ENCODE measurements at regions not wholly inside any gene's neighbourhood (a gene's known extent, or its start where the extent isn't known, plus 50 kb on each side); places are given as distances from the start of the nearest gene placed in this dataset.

- ATAC-seq (no peak), DNase-seq (no peak)
- peaks cover 19% of the 10 kb centered on the region for H3K4me1 ChIP-seq (ENCODE audit: insufficient read depth, low read length)
- no peak overlapping the region for H3K9ac ChIP-seq (ENCODE audit: low read length)
- intact Hi-C loops (cut with micrococcal nuclease) = no loop called here
- no peak overlapping the region for H3K27ac ChIP-seq (ENCODE audit: low read length)
- H3K9me3 ChIP-seq (ENCODE audit: low read length) = no peaks in the 10 kb centered on the region
- H4K20me1 ChIP-seq (ENCODE audit: low read length) = no peaks in the 10 kb centered on the region
- no peaks in the 10 kb centered on the region for H3K27me3 ChIP-seq (ENCODE audit: low read length)
- no TSS peak for BruUV-seq (replicated peaks)
- H3K79me2 ChIP-seq (ENCODE audit: low read length) = no peaks in the 10 kb centered on the region
- no peaks in the 10 kb centered on the region for H3K36me3 ChIP-seq (ENCODE audit: low read depth, low read length)
- CTCF ChIA-PET = no interaction called here
- no peak overlapping the region for H3K4me2 ChIP-seq (ENCODE audit: low read length)
- peak overlapping the region; percentile 18; the same call in 1 of the 2 replicates for H2AFZ ChIP-seq (ENCODE audit: low read length)
- TF ChIP-seq, protein P1, sequence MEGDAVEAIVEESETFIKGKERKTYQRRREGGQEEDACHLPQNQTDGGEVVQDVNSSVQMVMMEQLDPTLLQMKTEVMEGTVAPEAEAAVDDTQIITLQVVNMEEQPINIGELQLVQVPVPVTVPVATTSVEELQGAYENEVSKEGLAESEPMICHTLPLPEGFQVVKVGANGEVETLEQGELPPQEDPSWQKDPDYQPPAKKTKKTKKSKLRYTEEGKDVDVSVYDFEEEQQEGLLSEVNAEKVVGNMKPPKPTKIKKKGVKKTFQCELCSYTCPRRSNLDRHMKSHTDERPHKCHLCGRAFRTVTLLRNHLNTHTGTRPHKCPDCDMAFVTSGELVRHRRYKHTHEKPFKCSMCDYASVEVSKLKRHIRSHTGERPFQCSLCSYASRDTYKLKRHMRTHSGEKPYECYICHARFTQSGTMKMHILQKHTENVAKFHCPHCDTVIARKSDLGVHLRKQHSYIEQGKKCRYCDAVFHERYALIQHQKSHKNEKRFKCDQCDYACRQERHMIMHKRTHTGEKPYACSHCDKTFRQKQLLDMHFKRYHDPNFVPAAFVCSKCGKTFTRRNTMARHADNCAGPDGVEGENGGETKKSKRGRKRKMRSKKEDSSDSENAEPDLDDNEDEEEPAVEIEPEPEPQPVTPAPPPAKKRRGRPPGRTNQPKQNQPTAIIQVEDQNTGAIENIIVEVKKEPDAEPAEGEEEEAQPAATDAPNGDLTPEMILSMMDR (conservative IDR thresholded peaks at IDR 0.05; ENCODE audit: low read depth, low read length) = no peak
- TF ChIP-seq EZH2 (IDR thresholded peaks at IDR 0.05; ENCODE audit: low read length, unreplicated experiment) (no peak), EZH2phosphoT487 (IDR thresholded peaks at IDR 0.05; ENCODE audit: borderline replicate concordance, low read length) (no peak)
- no peaks in the 10 kb centered on the region for H3F3A ChIP-seq (ENCODE audit: low read length, unreplicated experiment)
- H3K9me2 ChIP-seq (replicated peaks; ENCODE audit: low read length) = no peaks in the 10 kb centered on the region
- no peak overlapping the region for H3K4me3 ChIP-seq (ENCODE audit: low read length)
- POLR2A ChIA-PET (ENCODE audit: unreplicated experiment) = no interaction called here
Measured at GRCh38 chr6:47118611-47119010, 76.5 kb upstream of the ADGRF1 start.

- ChIA-PET CTCF (no interaction called here), POLR2A (ENCODE audit: unreplicated experiment) (no interaction called here)
- Histone ChIP-seq H4K20me1 (ENCODE audit: low read length) (no peaks in the 10 kb centered on the region), H2AFZ (ENCODE audit: low read length) (no peak overlapping the region), H3K79me2 (ENCODE audit: low read length) (no peaks in the 10 kb centered on the region), H3K9ac (ENCODE audit: low read length) (peak overlapping the region; percentile 19; the same call in 1 of the 2 replicates), H3K9me3 (ENCODE audit: low read length) (no peaks in the 10 kb centered on the region), H3K4me1 (ENCODE audit: insufficient read depth, low read length) (peaks cover 21% of the 10 kb centered on the region), H3K27ac (ENCODE audit: low read length) (peak overlapping the region; percentile 80), H3K9me2 (replicated peaks; ENCODE audit: low read length) (no peaks in the 10 kb centered on the region), H3K27me3 (ENCODE audit: low read length) (no peaks in the 10 kb centered on the region), H3K4me3 (ENCODE audit: low read length) (no peak overlapping the region), H3K4me2 (ENCODE audit: low read length) (no peak overlapping the region), H3F3A (ENCODE audit: low read length, unreplicated experiment) (no peaks in the 10 kb centered on the region), H3K36me3 (ENCODE audit: low read depth, low read length) (no peaks in the 10 kb centered on the region)
- no TSS peak for BruUV-seq (replicated peaks)
- TF ChIP-seq, protein P1 (conservative IDR thresholded peaks at IDR 0.05; ENCODE audit: low read depth, low read length) = no peak
- TF ChIP-seq EZH2phosphoT487 (IDR thresholded peaks at IDR 0.05; ENCODE audit: borderline replicate concordance, low read length) (no peak), EZH2 (IDR thresholded peaks at IDR 0.05; ENCODE audit: low read length, unreplicated experiment) (no peak)
- intact Hi-C loops (cut with micrococcal nuclease) = no loop called here
- no peak for ATAC-seq
- no peak for DNase-seq
Measured at GRCh38 chr6:47117314-47117713, 75.2 kb upstream of the ADGRF1 start.

GRCh38 chr6:47116606-47117005, 74.5 kb upstream of the ADGRF1 start:
- TF ChIP-seq EZH2 (IDR thresholded peaks at IDR 0.05; ENCODE audit: low read length, unreplicated experiment) (no peak), EZH2phosphoT487 (IDR thresholded peaks at IDR 0.05; ENCODE audit: borderline replicate concordance, low read length) (no peak)
- TF ChIP-seq, protein P1 (conservative IDR thresholded peaks at IDR 0.05; ENCODE audit: low read depth, low read length) = no peak
- Histone ChIP-seq H3K79me2 (ENCODE audit: low read length) (no peaks in the 10 kb centered on the region), H2AFZ (ENCODE audit: low read length) (no peak overlapping the region), H3K9me3 (ENCODE audit: low read length) (no peaks in the 10 kb centered on the region), H3K27me3 (ENCODE audit: low read length) (no peaks in the 10 kb centered on the region), H3K4me3 (ENCODE audit: low read length) (no peak overlapping the region), H3K4me1 (ENCODE audit: insufficient read depth, low read length) (peaks cover 28% of the 10 kb centered on the region), H3K9ac (ENCODE audit: low read length) (peak overlapping the region; percentile 33), H3K36me3 (ENCODE audit: low read depth, low read length) (no peaks in the 10 kb centered on the region), H3K27ac (ENCODE audit: low read length) (peak overlapping the region; percentile 80), H3K4me2 (ENCODE audit: low read length) (peak overlapping the region; percentile 32), H3K9me2 (replicated peaks; ENCODE audit: low read length) (no peaks in the 10 kb centered on the region), H3F3A (ENCODE audit: low read length, unreplicated experiment) (no peaks in the 10 kb centered on the region), H4K20me1 (ENCODE audit: low read length) (no peaks in the 10 kb centered on the region)
- BruUV-seq (replicated peaks) = no TSS peak
- DNase-seq = peak; percentile 75
- POLR2A ChIA-PET (ENCODE audit: unreplicated experiment) = no interaction called here
- CTCF ChIA-PET = no interaction called here
- intact Hi-C loops (cut with micrococcal nuclease) = no loop called here
- peak; percentile 77 for ATAC-seq
